CD8-positive, alpha-beta memory T cell (primary cell): ENCODE measurements at regions not wholly inside any gene's neighbourhood (a gene's known extent, or its start where the extent isn't known, plus 50 kb on each side); places are given as distances from the start of the nearest gene placed in this dataset.

ENCODE experiments used
- CTCF ChIA-PET: fragments of 350-600 bp; sonication (Branson Sonifier 250); formaldehyde crosslinking; loops from one replicate; lab custom pipeline; 2021; ENCODE audit warnings: antibody characterized with exemption; lab: Charles Lee
- POLR2A ChIA-PET: fragments of 350-600 bp; sonication (Branson Sonifier 250); formaldehyde crosslinking; loops from one replicate; lab custom pipeline; 2021; ENCODE audit warnings: antibody characterized with exemption; lab: Charles Lee
- DNase-seq, 5 donors: peaks; one replicate each; pipeline versions ENCODE4 v3.0.0 to v3.0.0-alpha.2; 2020 to 2022; ENCODE audit warnings: mixed read lengths in 1 of 5
- H3K27ac ChIP-seq: one replicate; pipeline ENCODE4 v1.7.0; 2013; ENCODE audit warnings: low read depth, mild to moderate bottlenecking, low read length, moderate library complexity
- H3K27me3 ChIP-seq: 2 replicates; pipeline ENCODE4 v1.7.0; 2013; ENCODE audit warnings: low read length, mild to moderate bottlenecking; ENCODE audit not compliant: insufficient read depth, poor library complexity, severe bottlenecking
- H3K36me3 ChIP-seq: 2 replicates; pipeline ENCODE4 v1.7.0; 2013; ENCODE audit warnings: mild to moderate bottlenecking, low read length, moderate library complexity; ENCODE audit not compliant: insufficient read depth
- H3K4me1 ChIP-seq: 2 replicates; pipeline ENCODE4 v1.7.0; 2013; ENCODE audit warnings: mild to moderate bottlenecking, low read length, moderate library complexity; ENCODE audit not compliant: insufficient read depth
- H3K4me3 ChIP-seq: 2 replicates; pipeline ENCODE4 v1.7.0; 2013; ENCODE audit warnings: mild to moderate bottlenecking, low read length
- H3K9me3 ChIP-seq: 2 replicates; pipeline ENCODE4 v1.7.0; 2013; ENCODE audit warnings: mild to moderate bottlenecking, low read length
- H3K27ac Mint-ChIP-seq, 8 donors: one replicate each; pipeline ENCODE4 v1.8.0; 2020 to 2021; ENCODE audit warnings: mixed read lengths in 8 of 8, mild to moderate bottlenecking in 6 of 8, inconsistent platforms in 3 of 8, moderate library complexity in 3 of 8
- H3K27me3 Mint-ChIP-seq, 2 donors: one replicate each; pipeline ENCODE4 v1.8.0; 2020 to 2021; ENCODE audit warnings: mixed read lengths in 2 of 2, mild to moderate bottlenecking in 1 of 2, moderate library complexity in 1 of 2
- H3K36me3 Mint-ChIP-seq, 3 donors: one replicate each; pipeline ENCODE4 v1.8.0; 2020 to 2021; ENCODE audit warnings: mixed read lengths in 3 of 3, inconsistent platforms in 1 of 3, mild to moderate bottlenecking in 1 of 3
- H3K4me1 Mint-ChIP-seq, 3 donors: one replicate each; pipeline ENCODE4 v1.8.0; 2020 to 2021; ENCODE audit warnings: mixed read lengths in 3 of 3, inconsistent platforms in 1 of 3, mild to moderate bottlenecking in 1 of 3
- H3K4me3 Mint-ChIP-seq, 7 donors: one replicate each; pipeline ENCODE4 v1.8.0; 2020 to 2021; ENCODE audit warnings: mixed read lengths in 7 of 7, mild to moderate bottlenecking in 6 of 7, moderate library complexity in 4 of 7, inconsistent platforms in 2 of 7
- H3K9me3 Mint-ChIP-seq, 5 donors: one replicate each; pipeline ENCODE4 v1.8.0; 2020 to 2022; ENCODE audit warnings: mixed read lengths in 5 of 5, mild to moderate bottlenecking in 3 of 5, moderate library complexity in 2 of 5, inconsistent platforms in 1 of 5

DNA sequence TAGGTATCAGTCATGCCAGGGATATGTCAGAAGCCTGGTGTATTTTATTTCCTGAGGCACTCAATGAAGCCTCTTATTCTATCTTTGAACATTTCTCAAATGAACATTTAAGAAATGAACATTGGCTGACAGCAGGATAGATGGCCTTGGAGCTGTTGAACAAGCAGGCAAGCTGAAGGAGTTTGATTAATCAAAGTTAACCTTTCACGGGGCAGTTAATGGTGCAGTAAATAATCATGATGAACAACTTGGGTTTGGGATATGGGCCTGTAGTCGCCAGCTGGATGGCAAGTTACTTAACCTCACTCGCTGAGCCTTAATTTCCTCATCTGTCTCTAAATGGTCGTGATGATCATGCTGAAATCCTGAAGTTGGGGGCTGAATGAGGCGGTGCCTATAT is 333.0 kb downstream of the SFMBT2 start:
- POLR2A ChIA-PET = no interaction called here
- no peaks in the 10 kb centered on the region for H3K9me3 Mint-ChIP-seq
- Histone ChIP-seq H3K4me1 (no peaks in the 10 kb centered on the region), H3K27me3 (no peaks in the 10 kb centered on the region), H3K27ac (no peak overlapping the region), H3K36me3 (no peaks in the 10 kb centered on the region), H3K4me3 (no peak overlapping the region), H3K9me3 (no peaks in the 10 kb centered on the region)
- DNase-seq = no peak
- no peak overlapping the region for H3K4me3 Mint-ChIP-seq
- no peaks in the 10 kb centered on the region for H3K36me3 Mint-ChIP-seq
- H3K27me3 Mint-ChIP-seq = peaks cover 2 to 3% of the 10 kb centered on the region in 2 donors
- H3K4me1 Mint-ChIP-seq = no peaks in the 10 kb centered on the region
- CTCF ChIA-PET = interaction anchor here (1.1 to 1.5 kb wide), 2 partner anchors 32 to 52 kb away, joined by 3 read pairs; no protein-coding TSS in a partner anchor
- H3K27ac Mint-ChIP-seq = peak overlapping the region in 1 of 8 donors; percentile 38

GRCh38 chr10:7075851-7076250 is 335.0 kb downstream of the SFMBT2 start:
- H3K36me3 ChIP-seq = no peaks in the 10 kb centered on the region
- H3K9me3 ChIP-seq = no peaks in the 10 kb centered on the region
- H3K4me3 Mint-ChIP-seq = no peak overlapping the region
- DNase-seq = no peak
- peaks cover 0 to 3% (median 0%) of the 10 kb centered on the region in 3 donors for H3K4me1 Mint-ChIP-seq
- POLR2A ChIA-PET = no interaction called here
- no peaks in the 10 kb centered on the region for H3K36me3 Mint-ChIP-seq
- no peak overlapping the region for H3K27ac ChIP-seq
- H3K27me3 Mint-ChIP-seq = peaks cover 2 to 3% of the 10 kb centered on the region in 2 donors
- H3K27ac Mint-ChIP-seq = peak overlapping the region in 1 of 8 donors; percentile 80
- no peaks in the 10 kb centered on the region for H3K4me1 ChIP-seq
- H3K27me3 ChIP-seq = no peaks in the 10 kb centered on the region
- no peak overlapping the region for H3K4me3 ChIP-seq
- CTCF ChIA-PET = interaction anchor here (0.6 kb wide), 1 partner anchor 157 kb away, joined by 3 read pairs; no protein-coding TSS in a partner anchor
- no peaks in the 10 kb centered on the region for H3K9me3 Mint-ChIP-seq

- no peaks in the 10 kb centered on the region for H3K4me1 ChIP-seq
- H3K9me3 ChIP-seq = no peaks in the 10 kb centered on the region
- H3K27me3 ChIP-seq = no peaks in the 10 kb centered on the region
- Mint-ChIP-seq H3K36me3 (no peaks in the 10 kb centered on the region), H3K4me3 (no peak overlapping the region), H3K27me3 (peaks cover 2 to 3% of the 10 kb centered on the region in 2 donors), H3K4me1 (peaks cover 0 to 3% (median 0%) of the 10 kb centered on the region in 3 donors), H3K27ac (peak overlapping the region in 1 of 8 donors; percentile 12), H3K9me3 (no peaks in the 10 kb centered on the region)
- H3K27ac ChIP-seq = no peak overlapping the region
- ChIA-PET CTCF (no interaction called here), POLR2A (no interaction called here)
- H3K36me3 ChIP-seq = no peaks in the 10 kb centered on the region
- no peak for DNase-seq
- H3K4me3 ChIP-seq = no peak overlapping the region
Measured at GRCh38 chr10:7075110-7075509, 335.7 kb downstream of the SFMBT2 start.

DNA sequence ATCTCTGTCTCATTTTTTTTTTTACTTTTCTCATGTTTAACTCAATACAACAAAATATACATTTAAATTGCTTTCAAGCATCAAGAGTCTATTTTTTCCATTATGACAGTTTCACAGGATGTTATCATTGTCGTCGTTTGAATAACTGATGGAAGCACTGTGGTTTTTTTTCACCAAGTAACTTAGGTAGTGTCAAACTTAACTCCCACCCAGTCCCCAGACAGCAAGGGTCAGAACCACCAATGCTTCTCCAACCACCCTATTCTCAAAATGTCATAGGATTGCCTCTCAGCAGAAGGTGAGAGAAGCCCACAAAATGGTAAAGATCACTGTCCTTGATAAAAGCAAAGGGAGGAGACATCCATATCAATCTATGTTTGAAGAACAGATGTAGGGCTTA is 339.4 kb downstream of the SFMBT2 start:
- H3K27ac Mint-ChIP-seq = no peak overlapping the region
- H3K27ac ChIP-seq = no peak overlapping the region
- DNase-seq = no peak
- no peak overlapping the region for H3K4me3 Mint-ChIP-seq
- ChIA-PET POLR2A (interaction anchor here (0.6 kb wide), 1 partner anchor 25 kb away, joined by 4 read pairs; no protein-coding TSS in a partner anchor), CTCF (no interaction called here)
- H3K4me1 ChIP-seq = no peaks in the 10 kb centered on the region
- H3K27me3 ChIP-seq = no peaks in the 10 kb centered on the region
- H3K4me3 ChIP-seq = no peak overlapping the region
- H3K36me3 ChIP-seq = no peaks in the 10 kb centered on the region
- H3K4me1 Mint-ChIP-seq = peaks cover 0 to 3% (median 0%) of the 10 kb centered on the region in 3 donors
- H3K27me3 Mint-ChIP-seq = peaks cover 3% of the 10 kb centered on the region in 2 donors
- H3K9me3 ChIP-seq = no peaks in the 10 kb centered on the region
- H3K9me3 Mint-ChIP-seq = no peaks in the 10 kb centered on the region
- no peaks in the 10 kb centered on the region for H3K36me3 Mint-ChIP-seq

DNA sequence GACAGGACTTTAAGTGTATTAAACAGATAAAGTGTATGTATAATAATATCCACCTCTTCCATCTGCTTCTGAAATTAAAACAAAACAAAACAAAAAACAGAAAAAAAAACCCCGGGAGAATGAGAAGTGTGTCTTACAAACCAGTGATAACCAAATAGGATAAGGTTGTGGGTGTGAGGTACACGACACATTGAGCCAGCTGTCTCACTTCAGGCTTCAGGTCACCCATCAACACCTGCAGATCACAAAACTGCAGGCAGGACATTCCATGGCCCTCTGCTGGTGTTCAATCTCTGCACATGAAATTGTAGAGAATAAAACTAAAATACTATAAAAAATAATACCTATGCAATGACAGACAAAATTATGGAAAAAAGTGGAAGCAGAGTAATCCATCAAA is 339.9 kb downstream of the SFMBT2 start:
- CTCF ChIA-PET = interaction anchor here (1.6 kb wide), 1 partner anchor 151 kb away, joined by 8 read pairs; no protein-coding TSS in a partner anchor
- no peak for DNase-seq
- Mint-ChIP-seq H3K4me1 (peaks cover 0 to 3% (median 0%) of the 10 kb centered on the region in 3 donors), H3K27ac (no peak overlapping the region), H3K36me3 (no peaks in the 10 kb centered on the region), H3K9me3 (no peaks in the 10 kb centered on the region), H3K4me3 (no peak overlapping the region), H3K27me3 (peaks cover under 1 to 2% of the 10 kb centered on the region in 2 donors)
- no peak overlapping the region for H3K4me3 ChIP-seq
- H3K36me3 ChIP-seq = no peaks in the 10 kb centered on the region
- H3K9me3 ChIP-seq = no peaks in the 10 kb centered on the region
- no peaks in the 10 kb centered on the region for H3K4me1 ChIP-seq
- no peak overlapping the region for H3K27ac ChIP-seq
- no peaks in the 10 kb centered on the region for H3K27me3 ChIP-seq
- POLR2A ChIA-PET = no interaction called here

- no peaks in the 10 kb centered on the region for H3K9me3 Mint-ChIP-seq
- Histone ChIP-seq H3K27me3 (no peaks in the 10 kb centered on the region), H3K4me3 (no peak overlapping the region), H3K9me3 (no peaks in the 10 kb centered on the region), H3K36me3 (no peaks in the 10 kb centered on the region), H3K4me1 (no peaks in the 10 kb centered on the region), H3K27ac (no peak overlapping the region)
- no peaks in the 10 kb centered on the region for H3K36me3 Mint-ChIP-seq
- H3K4me3 Mint-ChIP-seq = no peak overlapping the region
- POLR2A ChIA-PET = no interaction called here
- peaks cover 0 to 3% (median 0%) of the 10 kb centered on the region in 3 donors for H3K4me1 Mint-ChIP-seq
- CTCF ChIA-PET = interaction anchor here (1.6 kb wide), 1 partner anchor 150 kb away, joined by 8 read pairs; no protein-coding TSS in a partner anchor
- peaks cover 0 to 2% of the 10 kb centered on the region in 2 donors for H3K27me3 Mint-ChIP-seq
- no peak for DNase-seq
- H3K27ac Mint-ChIP-seq = no peak overlapping the region
Measured at GRCh38 chr10:7069706-7070105, 341.1 kb downstream of the SFMBT2 start.

GRCh38 chr10:7056216-7056615 is 354.6 kb downstream of the SFMBT2 start:
- Mint-ChIP-seq H3K4me3 (no peak overlapping the region), H3K36me3 (peaks cover 0 to 14% (median 0%) of the 10 kb centered on the region in 3 donors), H3K27ac (no peak overlapping the region), H3K4me1 (peaks cover 0 to 4% (median 0%) of the 10 kb centered on the region in 3 donors), H3K9me3 (peaks cover 0 to 5% (median 2%) of the 10 kb centered on the region in 5 donors), H3K27me3 (no peaks in the 10 kb centered on the region)
- ChIA-PET POLR2A (no interaction called here), CTCF (no interaction called here)
- Histone ChIP-seq H3K27me3 (no peaks in the 10 kb centered on the region), H3K4me3 (no peak overlapping the region), H3K4me1 (no peaks in the 10 kb centered on the region), H3K9me3 (no peaks in the 10 kb centered on the region), H3K36me3 (no peaks in the 10 kb centered on the region), H3K27ac (no peak overlapping the region)
- DNase-seq = no peak

DNA sequence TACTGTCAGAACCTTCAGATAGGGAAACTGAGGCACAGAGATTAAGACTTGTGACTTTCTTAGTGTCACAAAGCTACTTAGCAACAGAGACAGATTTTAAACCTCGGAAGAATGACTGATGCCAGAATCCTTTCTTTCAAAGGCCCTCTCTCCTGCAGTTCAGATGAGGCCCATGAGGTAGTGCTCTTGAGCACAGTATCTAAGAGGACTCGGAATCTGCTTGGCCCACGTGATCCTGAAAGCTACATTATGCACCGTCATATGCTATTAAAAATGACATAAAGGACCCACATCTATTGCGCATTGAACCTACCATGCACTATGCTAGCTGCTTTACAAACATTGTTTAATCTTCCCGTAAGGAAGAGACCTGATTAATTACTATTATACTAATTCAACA is 355.9 kb downstream of the SFMBT2 start:
- H3K4me1 Mint-ChIP-seq = peaks cover 0 to 4% (median 4%) of the 10 kb centered on the region in 3 donors
- H3K27me3 Mint-ChIP-seq = no peaks in the 10 kb centered on the region
- H3K9me3 ChIP-seq = no peaks in the 10 kb centered on the region
- no peak for DNase-seq
- H3K4me1 ChIP-seq = no peaks in the 10 kb centered on the region
- CTCF ChIA-PET = interaction anchor here (0.6 to 0.9 kb wide), 2 partner anchors 23 to 210 kb away, joined by 3 to 4 read pairs; no protein-coding TSS in a partner anchor
- H3K27ac ChIP-seq = no peak overlapping the region
- H3K36me3 ChIP-seq = no peaks in the 10 kb centered on the region
- H3K36me3 Mint-ChIP-seq = peaks cover 0 to 18% (median 2%) of the 10 kb centered on the region in 3 donors
- H3K4me3 Mint-ChIP-seq = no peak overlapping the region
- H3K27me3 ChIP-seq = no peaks in the 10 kb centered on the region
- H3K27ac Mint-ChIP-seq = no peak overlapping the region
- H3K4me3 ChIP-seq = no peak overlapping the region
- POLR2A ChIA-PET = interaction anchor here (0.6 kb wide), 1 partner anchor 287 kb away, joined by 3 read pairs; no protein-coding TSS in a partner anchor
- H3K9me3 Mint-ChIP-seq = peaks cover 4 to 11% (median 6%) of the 10 kb centered on the region in 5 donors
